SK-N-SH (cell line): ENCODE measurements at regions not wholly inside any gene's neighbourhood (a gene's known extent, or its start where the extent isn't known, plus 50 kb on each side); places are given as distances from the start of the nearest gene placed in this dataset.

Source experiments
- CHD2 ChIP-seq: fragments of 150-350 bp; IDR thresholded peaks from 2 replicates; pipeline ENCODE4 v1.6.1; 2018; ENCODE audit warnings: low read length; ENCODE audit not compliant: partially characterized antibody
- EP300 ChIP-seq, 2 experiments: IDR thresholded peaks; 2 replicates each; pipeline versions ENCODE4 v1.4.0 to v1.6.1; 2012; ENCODE audit warnings: borderline replicate concordance in 1 of 2, low read depth in 1 of 2, low read length in 1 of 2
- GABPA ChIP-seq: IDR thresholded peaks from 2 replicates; pipeline ENCODE4 v1.4.0; 2012; ENCODE audit warnings: low read depth, mild to moderate bottlenecking
- POLR2AphosphoS5 ChIP-seq: IDR thresholded peaks from 2 replicates; pipeline ENCODE4 v1.6.1; 2012; ENCODE audit warnings: low read depth, low read length
- RAD21 ChIP-seq: IDR thresholded peaks from 2 replicates; pipeline ENCODE4 v1.6.1; 2012; ENCODE audit warnings: mild to moderate bottlenecking, low read length
- RCOR1 ChIP-seq: fragments of 150-350 bp; IDR thresholded peaks from 2 replicates; pipeline ENCODE4 v1.6.1; 2017; ENCODE audit warnings: antibody characterized with exemption, low read length
- SIN3A ChIP-seq: IDR thresholded peaks from 2 replicates; pipeline ENCODE4 v1.6.1; 2012; ENCODE audit warnings: low read depth, mild to moderate bottlenecking, low read length, moderate library complexity, borderline replicate concordance
- TAF1 ChIP-seq: IDR thresholded peaks from 2 replicates; pipeline ENCODE4 v1.6.1; 2012; ENCODE audit warnings: low read depth, mild to moderate bottlenecking, low read length, moderate library complexity, borderline replicate concordance
- YY1 ChIP-seq: IDR thresholded peaks from 2 replicates; pipeline ENCODE4 v1.4.0; 2012; ENCODE audit warnings: low read depth, mild to moderate bottlenecking
- TF ChIP-seq, protein P1 (sequence below): fragments of 200-600 bp; sonication (generic); IDR thresholded peaks from 2 replicates; pipeline ENCODE4 v1.6.1; 2017; ENCODE audit warnings: antibody characterized with exemption, mild to moderate bottlenecking, moderate library complexity
- TF ChIP-seq, protein P2 (sequence below): IDR thresholded peaks from 2 replicates; pipeline ENCODE4 v1.4.0; 2012; ENCODE audit warnings: low read depth
- TF ChIP-seq, protein P3 (sequence below): IDR thresholded peaks from 2 replicates; pipeline ENCODE4 v1.6.1; 2012; ENCODE audit warnings: mild to moderate bottlenecking, low read depth, low read length, moderate library complexity
- TF ChIP-seq, protein P4 (sequence below): IDR thresholded peaks from 2 replicates; pipeline ENCODE4 v1.4.0; 2012; ENCODE audit warnings: low read depth, borderline replicate concordance
- TF ChIP-seq, protein P5 (sequence below): IDR thresholded peaks from 2 replicates; pipeline ENCODE4 v1.4.0; 2012; ENCODE audit warnings: low read depth, borderline replicate concordance

DNA sequence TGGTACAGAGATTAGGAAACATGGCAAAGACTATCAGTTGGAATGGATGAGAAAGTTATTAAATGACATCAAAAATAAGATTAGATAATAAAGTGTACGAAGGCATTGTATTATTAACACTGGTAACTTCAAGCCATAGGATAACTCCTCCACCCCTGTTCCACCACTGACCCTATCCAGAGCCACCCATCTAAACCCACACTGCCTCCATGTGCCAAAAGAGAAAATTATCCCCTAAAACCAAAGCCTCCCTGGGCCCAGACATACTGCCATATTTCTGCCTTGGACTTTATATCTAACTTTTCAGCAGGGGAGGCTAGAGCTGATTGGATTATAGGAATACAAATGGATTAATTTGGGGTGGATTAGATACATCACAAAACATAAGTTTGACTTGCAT, 443.7 kb downstream of the BCL11A start:
- TF ChIP-seq, protein P1, sequence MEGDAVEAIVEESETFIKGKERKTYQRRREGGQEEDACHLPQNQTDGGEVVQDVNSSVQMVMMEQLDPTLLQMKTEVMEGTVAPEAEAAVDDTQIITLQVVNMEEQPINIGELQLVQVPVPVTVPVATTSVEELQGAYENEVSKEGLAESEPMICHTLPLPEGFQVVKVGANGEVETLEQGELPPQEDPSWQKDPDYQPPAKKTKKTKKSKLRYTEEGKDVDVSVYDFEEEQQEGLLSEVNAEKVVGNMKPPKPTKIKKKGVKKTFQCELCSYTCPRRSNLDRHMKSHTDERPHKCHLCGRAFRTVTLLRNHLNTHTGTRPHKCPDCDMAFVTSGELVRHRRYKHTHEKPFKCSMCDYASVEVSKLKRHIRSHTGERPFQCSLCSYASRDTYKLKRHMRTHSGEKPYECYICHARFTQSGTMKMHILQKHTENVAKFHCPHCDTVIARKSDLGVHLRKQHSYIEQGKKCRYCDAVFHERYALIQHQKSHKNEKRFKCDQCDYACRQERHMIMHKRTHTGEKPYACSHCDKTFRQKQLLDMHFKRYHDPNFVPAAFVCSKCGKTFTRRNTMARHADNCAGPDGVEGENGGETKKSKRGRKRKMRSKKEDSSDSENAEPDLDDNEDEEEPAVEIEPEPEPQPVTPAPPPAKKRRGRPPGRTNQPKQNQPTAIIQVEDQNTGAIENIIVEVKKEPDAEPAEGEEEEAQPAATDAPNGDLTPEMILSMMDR: no peak
- TF ChIP-seq, protein P2, sequence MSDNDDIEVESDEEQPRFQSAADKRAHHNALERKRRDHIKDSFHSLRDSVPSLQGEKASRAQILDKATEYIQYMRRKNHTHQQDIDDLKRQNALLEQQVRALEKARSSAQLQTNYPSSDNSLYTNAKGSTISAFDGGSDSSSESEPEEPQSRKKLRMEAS: no peak
- no peak for TF ChIP-seq TAF1
- no peak for TF ChIP-seq RCOR1
- TF ChIP-seq, protein P3, sequence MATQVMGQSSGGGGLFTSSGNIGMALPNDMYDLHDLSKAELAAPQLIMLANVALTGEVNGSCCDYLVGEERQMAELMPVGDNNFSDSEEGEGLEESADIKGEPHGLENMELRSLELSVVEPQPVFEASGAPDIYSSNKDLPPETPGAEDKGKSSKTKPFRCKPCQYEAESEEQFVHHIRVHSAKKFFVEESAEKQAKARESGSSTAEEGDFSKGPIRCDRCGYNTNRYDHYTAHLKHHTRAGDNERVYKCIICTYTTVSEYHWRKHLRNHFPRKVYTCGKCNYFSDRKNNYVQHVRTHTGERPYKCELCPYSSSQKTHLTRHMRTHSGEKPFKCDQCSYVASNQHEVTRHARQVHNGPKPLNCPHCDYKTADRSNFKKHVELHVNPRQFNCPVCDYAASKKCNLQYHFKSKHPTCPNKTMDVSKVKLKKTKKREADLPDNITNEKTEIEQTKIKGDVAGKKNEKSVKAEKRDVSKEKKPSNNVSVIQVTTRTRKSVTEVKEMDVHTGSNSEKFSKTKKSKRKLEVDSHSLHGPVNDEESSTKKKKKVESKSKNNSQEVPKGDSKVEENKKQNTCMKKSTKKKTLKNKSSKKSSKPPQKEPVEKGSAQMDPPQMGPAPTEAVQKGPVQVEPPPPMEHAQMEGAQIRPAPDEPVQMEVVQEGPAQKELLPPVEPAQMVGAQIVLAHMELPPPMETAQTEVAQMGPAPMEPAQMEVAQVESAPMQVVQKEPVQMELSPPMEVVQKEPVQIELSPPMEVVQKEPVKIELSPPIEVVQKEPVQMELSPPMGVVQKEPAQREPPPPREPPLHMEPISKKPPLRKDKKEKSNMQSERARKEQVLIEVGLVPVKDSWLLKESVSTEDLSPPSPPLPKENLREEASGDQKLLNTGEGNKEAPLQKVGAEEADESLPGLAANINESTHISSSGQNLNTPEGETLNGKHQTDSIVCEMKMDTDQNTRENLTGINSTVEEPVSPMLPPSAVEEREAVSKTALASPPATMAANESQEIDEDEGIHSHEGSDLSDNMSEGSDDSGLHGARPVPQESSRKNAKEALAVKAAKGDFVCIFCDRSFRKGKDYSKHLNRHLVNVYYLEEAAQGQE: no peak
- no peak for TF ChIP-seq EP300 (IDR thresholded peaks at IDR 0.05; ENCODE audit: borderline replicate concordance in 1 of 2, low read depth in 1 of 2, low read length in 1 of 2)
- TF ChIP-seq, protein P4, sequence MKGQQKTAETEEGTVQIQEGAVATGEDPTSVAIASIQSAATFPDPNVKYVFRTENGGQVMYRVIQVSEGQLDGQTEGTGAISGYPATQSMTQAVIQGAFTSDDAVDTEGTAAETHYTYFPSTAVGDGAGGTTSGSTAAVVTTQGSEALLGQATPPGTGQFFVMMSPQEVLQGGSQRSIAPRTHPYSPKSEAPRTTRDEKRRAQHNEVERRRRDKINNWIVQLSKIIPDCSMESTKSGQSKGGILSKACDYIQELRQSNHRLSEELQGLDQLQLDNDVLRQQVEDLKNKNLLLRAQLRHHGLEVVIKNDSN: no peak
- no peak for TF ChIP-seq POLR2AphosphoS5
- no peak for TF ChIP-seq GABPA
- TF ChIP-seq, protein P5, sequence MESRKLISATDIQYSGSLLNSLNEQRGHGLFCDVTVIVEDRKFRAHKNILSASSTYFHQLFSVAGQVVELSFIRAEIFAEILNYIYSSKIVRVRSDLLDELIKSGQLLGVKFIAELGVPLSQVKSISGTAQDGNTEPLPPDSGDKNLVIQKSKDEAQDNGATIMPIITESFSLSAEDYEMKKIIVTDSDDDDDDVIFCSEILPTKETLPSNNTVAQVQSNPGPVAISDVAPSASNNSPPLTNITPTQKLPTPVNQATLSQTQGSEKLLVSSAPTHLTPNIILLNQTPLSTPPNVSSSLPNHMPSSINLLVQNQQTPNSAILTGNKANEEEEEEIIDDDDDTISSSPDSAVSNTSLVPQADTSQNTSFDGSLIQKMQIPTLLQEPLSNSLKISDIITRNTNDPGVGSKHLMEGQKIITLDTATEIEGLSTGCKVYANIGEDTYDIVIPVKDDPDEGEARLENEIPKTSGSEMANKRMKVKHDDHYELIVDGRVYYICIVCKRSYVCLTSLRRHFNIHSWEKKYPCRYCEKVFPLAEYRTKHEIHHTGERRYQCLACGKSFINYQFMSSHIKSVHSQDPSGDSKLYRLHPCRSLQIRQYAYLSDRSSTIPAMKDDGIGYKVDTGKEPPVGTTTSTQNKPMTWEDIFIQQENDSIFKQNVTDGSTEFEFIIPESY: no peak
- TF ChIP-seq SIN3A: no peak
- TF ChIP-seq RAD21: peak; percentile 35
- no peak for TF ChIP-seq YY1
- no peak for TF ChIP-seq CHD2
